GM21381 (cell line): ENCODE measurements at regions not wholly inside any gene's neighbourhood (a gene's known extent, or its start where the extent isn't known, plus 50 kb on each side); places are given as distances from the start of the nearest gene placed in this dataset.

Experiments used
- ATAC-seq: cut with Tn5 transposase; IDR thresholded peaks from one replicate; pipeline ENCODE4 v1.9.1; 2021; ENCODE audit warnings: mild to moderate bottlenecking, moderate library complexity; ENCODE audit not compliant: unreplicated experiment

GRCh38 chr13:33462109-33462508 lies 176.6 kb upstream of the STARD13 start:
- ATAC-seq, result no peak

GRCh38 chr13:33464345-33464744 lies 178.8 kb upstream of the STARD13 start:
- no peak for ATAC-seq

- no peak for ATAC-seq
These were observed 180.7 kb upstream of the STARD13 start for GRCh38 chr13:33466262-33466661.

GRCh38 chr13:33467556-33467955 lies 182.0 kb upstream of the STARD13 start:
- ATAC-seq, result no peak

DNA sequence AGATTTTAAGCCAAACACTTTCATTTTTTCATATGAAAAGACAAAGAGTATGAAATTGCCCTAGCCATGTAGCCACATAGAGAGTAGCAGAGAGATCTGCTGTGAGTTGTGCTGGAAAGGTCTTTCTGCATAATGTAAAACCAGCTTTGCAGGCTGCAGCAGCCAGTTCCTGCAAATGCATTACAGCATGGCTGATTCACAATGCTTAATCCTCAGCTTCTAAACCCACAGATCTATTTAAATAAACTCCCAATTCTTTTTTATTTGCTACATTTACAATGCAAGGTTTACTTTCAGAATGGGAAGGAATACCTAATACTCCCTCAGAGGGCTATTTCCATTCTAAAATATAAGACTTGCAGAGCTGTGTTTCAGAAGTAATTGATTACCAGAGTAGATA lies 185.6 kb upstream of the STARD13 start:
- ATAC-seq, result no peak

- no peak for ATAC-seq
These were observed 186.9 kb upstream of the STARD13 start for GRCh38 chr13:33472446-33472845.

GRCh38 chr13:33479105-33479504 lies 193.6 kb upstream of the STARD13 start:
- ATAC-seq, result no peak

DNA sequence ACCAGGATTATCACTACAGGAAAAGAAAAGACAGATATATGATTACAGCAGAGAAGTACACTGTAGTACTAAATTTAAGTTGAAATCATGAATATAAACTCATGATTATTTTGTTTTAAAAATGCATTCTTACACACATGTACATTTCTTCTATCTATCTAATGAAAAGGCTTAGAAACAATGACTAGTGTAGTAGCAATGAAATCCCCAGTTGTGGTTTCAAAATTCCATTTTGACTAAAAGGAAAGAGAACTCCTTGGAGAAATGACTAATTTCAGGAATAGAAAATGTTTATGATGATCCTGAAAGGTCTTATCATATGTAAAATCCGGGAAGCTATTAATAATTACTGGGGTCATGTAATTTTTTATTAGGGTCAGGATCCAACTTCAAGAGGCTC lies 195.0 kb upstream of the STARD13 start:
- ATAC-seq, result no peak

DNA sequence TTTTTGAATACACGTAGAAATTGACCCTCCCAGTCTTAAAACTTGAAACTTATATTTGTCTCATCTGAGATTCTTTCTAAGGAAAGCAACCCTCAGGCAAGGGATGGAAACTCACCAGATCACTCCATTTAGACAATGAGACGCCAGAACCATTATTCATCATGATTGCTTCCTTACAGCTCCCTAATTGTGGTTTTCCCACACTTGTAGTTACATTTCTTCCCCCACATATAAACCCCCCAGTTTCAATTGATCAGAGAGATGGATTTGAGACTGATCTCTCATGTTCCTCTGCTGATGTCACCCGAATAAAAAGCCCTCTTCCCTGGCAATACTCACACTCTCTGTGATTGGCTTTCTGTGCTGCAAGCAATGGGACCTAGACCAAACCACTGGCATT lies 197.9 kb upstream of the STARD13 start:
- ATAC-seq, result no peak

- no peak for ATAC-seq
These were observed 199.7 kb upstream of the STARD13 start for GRCh38 chr13:33485247-33485646.

DNA sequence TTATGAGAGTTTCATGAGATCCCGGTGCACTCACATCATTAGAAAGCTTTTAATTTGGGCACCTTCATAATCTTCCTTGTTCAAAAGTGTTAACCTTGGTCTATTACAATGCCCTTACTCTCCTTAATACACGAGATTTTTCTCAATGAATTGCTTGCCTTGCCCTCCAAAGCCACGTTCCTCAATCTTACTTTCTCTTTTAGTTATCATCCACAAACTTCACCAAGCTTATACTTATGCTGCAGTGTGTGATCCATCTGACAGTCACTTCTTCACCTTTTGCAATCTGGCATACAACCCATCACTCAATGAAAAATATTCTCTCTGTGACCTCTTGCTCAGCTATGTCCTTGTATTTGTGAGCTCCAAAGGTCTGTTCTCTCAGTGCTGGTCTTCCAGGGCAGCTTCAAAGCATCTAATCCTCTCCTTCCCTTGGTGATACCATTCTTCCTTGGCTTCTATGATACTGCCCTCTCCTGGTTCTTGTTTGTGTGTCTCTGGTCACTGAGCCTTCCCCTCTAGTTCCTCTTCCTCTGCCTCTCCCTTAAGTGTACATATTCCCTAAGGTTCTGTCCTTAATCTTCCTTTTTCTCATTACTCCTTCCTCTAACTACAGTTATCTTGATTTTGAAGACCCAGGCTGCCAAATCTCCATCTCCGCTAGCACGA lies 202.2 kb upstream of the STARD13 start:
- no peak for ATAC-seq

DNA sequence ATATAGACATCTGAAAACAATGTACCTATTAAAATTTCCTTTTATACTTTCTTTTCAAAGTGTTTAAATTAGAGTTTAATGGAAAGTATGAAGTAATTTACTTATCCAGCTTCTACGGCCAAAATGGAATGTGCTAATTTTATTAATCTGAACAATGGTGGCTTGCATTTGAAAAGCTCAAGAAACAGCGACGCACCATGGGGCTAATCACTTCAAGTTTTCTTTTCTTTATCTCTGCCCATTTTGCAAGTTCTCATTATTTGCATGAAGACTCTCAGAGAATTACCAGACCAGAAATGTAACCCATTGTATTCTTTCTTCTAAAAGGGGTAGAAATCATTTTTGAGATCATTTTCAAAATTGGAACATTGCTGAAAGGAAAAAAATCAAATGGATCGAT lies 204.0 kb upstream of the STARD13 start:
- ATAC-seq, result no peak

DNA sequence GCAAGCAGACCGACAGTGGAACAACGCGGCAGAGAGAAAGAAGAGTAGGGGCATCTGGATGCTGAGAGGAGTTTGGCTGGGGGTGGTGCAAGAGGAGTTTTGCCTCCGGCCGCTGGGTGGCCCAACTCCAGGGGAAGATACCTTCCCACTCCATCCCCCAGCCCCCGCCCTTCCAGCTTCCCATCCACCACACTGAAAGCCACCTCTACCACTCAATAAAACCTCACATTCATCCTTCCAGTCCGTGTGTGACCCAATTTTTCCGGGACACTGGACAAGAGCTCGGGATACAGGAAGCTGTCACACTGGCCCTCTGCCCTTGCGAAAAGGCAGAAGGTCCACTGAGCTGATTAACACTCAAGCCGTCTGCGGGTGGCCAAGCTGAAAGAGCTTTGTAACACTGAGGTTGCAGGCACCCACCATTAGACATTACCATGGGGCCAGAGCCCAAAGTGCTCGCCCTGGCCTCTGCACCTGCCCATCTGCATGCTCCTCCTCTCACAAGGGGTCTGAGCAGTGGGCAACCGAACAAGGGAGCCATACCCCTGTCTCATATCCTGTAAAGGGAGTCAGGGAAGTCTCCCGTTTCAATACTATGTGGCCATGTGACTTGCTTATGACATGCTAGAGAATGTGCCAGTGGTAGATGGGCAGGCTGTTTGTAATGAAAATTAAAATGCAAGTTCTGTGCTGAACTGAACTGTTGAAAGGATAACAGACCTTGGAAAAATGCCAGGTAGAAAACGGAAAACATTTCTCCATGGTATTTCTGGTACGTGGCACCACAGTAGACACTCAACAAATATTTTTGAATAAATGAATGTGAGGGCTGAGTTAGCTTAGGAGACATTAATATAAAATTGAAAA lies 205.1 kb upstream of the STARD13 start:
- no peak for ATAC-seq

- no peak for ATAC-seq
These were observed 208.3 kb upstream of the STARD13 start for GRCh38 chr13:33493672-33494365.

- ATAC-seq, result no peak
These were observed 209.1 kb upstream of the STARD13 start for GRCh38 chr13:33494596-33495204.

GRCh38 chr13:33496336-33496735 lies 210.8 kb upstream of the STARD13 start:
- ATAC-seq, result no peak

GRCh38 chr13:33497146-33497845 lies 211.7 kb upstream of the STARD13 start:
- ATAC-seq, result no peak

- ATAC-seq, result no peak
These were observed 222.5 kb upstream of the STARD13 start for GRCh38 chr13:33508060-33508459.

DNA sequence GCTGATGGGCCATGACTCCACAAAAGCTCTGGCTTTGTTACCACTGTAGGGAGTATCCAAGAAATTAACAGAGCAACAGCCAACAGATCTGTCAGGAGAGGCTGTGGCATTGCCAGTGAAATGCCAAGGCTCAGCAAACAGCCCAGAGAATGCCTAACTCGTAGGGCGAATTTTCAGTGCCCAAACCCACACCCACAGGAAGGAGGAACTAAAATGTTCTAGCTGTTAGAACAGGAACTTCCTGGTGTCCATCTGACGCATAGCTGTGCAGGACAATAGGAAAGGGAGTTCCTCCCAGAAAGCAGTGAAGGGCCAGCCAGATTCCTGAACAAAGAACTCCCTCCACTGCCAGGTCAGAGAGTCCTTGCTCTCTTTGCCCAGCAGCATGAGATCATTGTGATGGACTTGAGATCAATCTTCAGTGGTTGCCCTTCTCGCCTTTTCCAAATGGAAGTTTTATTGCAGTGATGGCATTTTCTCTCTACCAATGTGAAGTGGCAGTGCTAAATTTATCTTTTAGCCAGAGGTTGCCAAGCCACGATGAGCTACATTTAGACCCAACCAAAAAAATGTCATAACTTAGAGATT lies 224.2 kb upstream of the STARD13 start:
- ATAC-seq, result no peak

DNA sequence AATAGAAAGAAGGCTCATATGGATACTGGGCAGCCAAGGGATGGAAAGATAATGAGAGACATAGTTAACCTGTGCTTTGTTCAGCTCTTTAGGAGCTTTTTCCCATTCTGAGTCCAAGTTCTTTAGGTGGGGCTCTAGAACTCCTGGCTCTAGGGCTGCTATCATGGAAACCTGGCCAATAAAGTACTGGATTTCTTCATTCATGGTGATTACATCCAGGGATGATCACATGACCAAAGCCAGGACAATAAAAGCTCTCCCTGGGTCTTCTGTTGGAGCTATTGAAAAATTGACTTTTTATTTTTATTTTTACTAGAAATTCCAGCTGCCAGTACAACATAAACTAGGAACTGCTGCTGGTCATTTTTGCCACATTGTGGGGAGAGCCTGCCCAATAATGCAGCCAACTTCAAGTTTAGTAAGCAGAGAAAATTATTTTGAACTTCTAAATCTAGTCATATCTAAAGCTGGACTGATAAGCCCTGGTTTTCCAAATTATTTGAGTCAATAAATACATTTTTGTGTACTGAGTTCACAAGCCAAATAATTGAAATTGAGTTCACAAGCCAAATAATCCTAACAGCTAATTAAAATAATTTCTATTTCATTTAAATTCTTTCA lies 224.9 kb upstream of the STARD13 start:
- ATAC-seq, result no peak
